Amygdala (tissue), 56 donors: ENCODE measurements at regions not wholly inside any gene's neighbourhood (a gene's known extent, or its start where the extent isn't known, plus 50 kb on each side); places are given as distances from the start of the nearest gene placed in this dataset.
"Not testable (repeated sequence)": the region's sequence is repeated elsewhere in the genome, so short reads cannot be mapped to it uniquely, and the experiment has no call there.

Experiments
- DNase-seq, 56 donors: peaks; one replicate each; lab custom pipeline; 2025; lab: John Stamatoyannopoulos, UW

DNA sequence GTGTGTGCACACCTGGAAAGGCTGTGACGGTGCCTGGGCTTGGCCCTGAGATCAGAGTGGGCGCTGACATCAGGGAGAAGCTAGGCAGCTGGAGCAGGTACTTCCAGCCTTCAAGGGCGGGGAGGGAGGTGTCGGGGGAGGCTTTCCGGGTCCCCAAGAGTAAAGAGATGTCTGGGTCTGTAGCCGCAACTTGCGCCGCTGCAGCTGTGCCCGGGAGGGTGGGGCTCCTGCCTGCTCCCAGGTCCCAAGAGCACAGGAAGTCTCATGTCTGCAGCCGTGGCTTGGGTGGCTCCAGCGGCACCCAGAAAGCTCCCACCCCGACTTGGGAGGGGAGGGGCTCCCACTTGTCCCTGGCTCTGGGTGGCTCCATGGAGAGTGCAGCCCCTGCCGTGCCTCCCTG, 103.2 kb upstream of the BNIP2 start:
- DNase-seq: no peak

DNA sequence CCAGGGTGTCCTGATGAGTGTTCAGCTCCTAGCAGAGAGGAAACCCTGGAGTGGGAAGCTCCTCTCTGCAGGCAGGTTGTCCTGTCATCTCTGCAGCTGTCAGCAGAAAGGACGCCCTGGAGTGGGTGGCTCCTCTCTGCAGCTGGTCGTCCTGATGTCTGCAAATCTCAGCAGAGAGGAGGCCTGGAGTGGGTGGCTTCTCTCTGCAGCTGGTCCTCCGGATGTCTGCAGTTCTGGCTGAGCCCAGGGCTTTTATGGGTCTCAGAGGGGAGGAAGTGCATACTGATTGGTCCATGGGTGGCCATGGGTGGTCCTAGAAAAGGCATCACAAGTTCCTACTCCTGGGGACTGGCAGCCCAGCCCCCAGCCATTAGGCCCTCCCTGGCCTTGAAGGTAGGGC, 102.6 kb upstream of the BNIP2 start:
- DNase-seq: no peak

DNA sequence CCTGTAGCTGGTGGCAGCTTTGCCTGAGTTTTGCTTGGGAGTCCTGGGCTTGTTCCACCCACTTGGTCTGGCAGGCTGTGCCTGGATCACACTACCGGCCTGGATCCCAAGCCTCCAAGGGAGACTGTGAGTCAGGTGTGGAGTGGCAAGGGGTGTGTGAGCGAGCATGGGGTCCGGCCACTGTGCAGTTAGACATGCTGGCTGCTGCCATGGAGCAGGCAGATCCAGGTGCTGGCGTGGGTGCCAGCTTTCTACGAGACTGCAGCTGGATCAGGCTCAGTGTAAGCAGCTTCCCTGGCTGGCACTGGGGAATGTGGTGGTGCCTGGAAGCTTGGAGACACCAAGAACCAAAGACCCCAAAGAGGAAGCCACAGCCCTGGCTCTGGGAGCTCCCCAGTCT, 102.0 kb upstream of the BNIP2 start:
- DNase-seq: no peak

- DNase-seq: not testable (repeated sequence)
Measured at GRCh38 chr15:59786466-59786865, 97.3 kb upstream of the BNIP2 start.

GRCh38 chr15:59785981-59786380, 96.9 kb upstream of the BNIP2 start:
- DNase-seq: not testable (repeated sequence)

GRCh38 chr15:59783774-59784520, 94.8 kb upstream of the BNIP2 start:
- DNase-seq: not testable (repeated sequence)

GRCh38 chr15:59779110-59779509, 90.0 kb upstream of the BNIP2 start:
- DNase-seq: no peak

GRCh38 chr15:59764775-59765174, 75.7 kb upstream of the BNIP2 start:
- DNase-seq: no peak

DNA sequence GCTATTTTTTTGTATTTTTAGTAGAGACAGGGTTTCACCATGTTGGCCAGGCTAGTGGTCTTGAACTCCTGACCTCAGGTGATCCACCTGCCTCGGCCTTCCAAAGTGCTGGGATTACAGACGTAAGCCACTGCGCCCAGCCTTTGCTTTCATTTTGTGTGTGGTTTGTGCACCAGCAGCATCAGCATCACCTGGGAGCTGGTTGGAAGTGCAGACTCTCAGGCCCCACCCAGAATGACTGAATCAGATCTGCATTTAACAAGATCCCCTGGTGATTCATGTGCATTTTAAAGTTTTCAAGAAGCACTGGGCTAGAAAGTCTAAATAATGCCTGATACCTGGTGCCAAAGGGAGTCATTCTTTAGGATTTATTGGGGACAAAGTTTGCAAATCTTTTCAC, 73.4 kb upstream of the BNIP2 start:
- DNase-seq: no peak

DNA sequence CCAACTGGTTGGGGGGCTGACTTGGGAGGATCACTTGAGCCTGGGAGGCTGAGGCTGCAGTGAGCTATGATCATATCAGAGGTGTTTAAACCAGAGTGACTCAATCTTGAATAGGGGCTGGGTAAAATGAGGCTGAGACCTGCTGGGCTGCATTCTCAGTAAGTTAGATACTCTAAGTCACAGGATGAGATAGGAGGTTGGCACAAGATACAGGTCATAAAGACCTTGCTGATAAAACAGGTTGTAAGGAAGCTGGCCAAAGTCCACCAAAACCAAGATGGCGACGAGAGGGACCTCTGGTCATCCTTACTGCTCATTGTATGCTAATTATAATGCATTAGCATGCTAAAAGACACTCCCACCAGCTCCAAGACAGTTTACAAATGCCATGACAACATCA, 71.1 kb upstream of the BNIP2 start:
- not testable (repeated sequence) for DNase-seq

GRCh38 chr15:59751552-59752413, 62.7 kb upstream of the BNIP2 start:
- DNase-seq: no peak

DNA sequence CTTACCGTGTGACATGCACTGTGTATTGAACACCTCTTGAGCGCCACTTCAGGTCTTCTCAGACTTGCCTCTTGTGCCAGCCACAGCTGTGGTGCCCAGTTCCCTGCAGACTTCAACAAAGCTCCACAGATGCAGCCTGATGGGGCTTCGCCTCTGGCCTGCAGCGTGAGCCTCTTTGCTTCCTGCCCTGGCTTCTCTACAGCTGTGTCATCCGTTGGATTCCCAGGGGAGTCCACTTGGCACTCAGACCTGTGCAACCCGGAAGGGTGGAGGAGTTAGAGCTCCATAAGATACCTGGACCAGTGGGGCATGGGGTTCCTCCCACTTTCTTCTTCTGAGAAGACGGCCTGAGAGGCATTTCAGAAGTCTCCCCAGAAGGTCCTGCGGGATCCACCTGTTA, 57.7 kb upstream of the BNIP2 start:
- no peak for DNase-seq

GRCh38 chr15:59741274-59741906, 52.3 kb upstream of the BNIP2 start:
- DNase-seq: no peak

- no peak for DNase-seq
Measured at GRCh38 chr15:59739557-59740186, 50.6 kb upstream of the BNIP2 start.
